SU-DHL-6 (cell line): ENCODE measurements at regions not wholly inside any gene's neighbourhood (a gene's known extent, or its start where the extent isn't known, plus 50 kb on each side); places are given as distances from the start of the nearest gene placed in this dataset.

ENCODE experiments used
- EZH2phosphoT487 ChIP-seq: fragments of 200-600 bp; sonication (generic), shearing (Covaris generic); conservative IDR thresholded peaks from 2 replicates; pipeline ENCODE4 v1.6.1; 2018; ENCODE audit warnings: mild to moderate bottlenecking, antibody characterized with exemption, low read length, moderate library complexity, mixed read lengths
- TF ChIP-seq, protein P1 (sequence below): fragments of 200-600 bp; sonication (generic); IDR thresholded peaks from one replicate; pipeline ENCODE4 v1.5.1; 2017; ENCODE audit warnings: antibody characterized with exemption, mild to moderate bottlenecking, low read length, moderate library complexity; ENCODE audit not compliant: insufficient read depth, poor library complexity, severe bottlenecking

DNA sequence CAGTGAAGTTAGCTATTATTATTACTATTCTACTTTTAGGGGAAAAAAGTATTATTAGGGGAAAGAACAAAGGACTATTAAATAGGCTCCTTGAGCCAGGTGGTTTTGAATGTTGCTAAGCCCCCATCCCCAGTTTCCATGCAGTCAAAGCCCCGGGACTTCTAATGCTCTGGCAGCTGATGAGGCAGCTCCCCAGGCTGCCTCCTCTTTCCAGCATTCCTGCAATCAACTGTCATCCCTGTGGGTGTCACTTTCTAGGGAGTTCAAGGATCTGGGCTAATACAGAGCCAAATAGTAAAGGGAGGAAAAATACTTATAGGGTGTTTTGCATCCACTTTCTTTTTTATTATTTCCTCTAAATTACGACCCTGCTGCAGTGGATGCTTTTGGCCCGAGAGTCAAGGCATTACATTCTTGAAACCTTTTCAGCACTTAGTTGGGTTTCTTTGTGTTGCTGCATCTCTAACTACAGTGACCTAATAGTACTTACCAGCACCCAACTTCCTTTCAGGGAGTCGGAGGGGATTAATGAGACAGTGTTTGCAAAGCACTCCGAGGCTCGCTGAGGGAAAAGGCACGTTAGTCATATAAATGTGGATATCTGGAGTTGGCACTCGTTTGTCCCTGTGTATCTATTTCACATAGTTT lies 303.9 kb upstream of the MAP3K7 start:
- TF ChIP-seq, protein P1, sequence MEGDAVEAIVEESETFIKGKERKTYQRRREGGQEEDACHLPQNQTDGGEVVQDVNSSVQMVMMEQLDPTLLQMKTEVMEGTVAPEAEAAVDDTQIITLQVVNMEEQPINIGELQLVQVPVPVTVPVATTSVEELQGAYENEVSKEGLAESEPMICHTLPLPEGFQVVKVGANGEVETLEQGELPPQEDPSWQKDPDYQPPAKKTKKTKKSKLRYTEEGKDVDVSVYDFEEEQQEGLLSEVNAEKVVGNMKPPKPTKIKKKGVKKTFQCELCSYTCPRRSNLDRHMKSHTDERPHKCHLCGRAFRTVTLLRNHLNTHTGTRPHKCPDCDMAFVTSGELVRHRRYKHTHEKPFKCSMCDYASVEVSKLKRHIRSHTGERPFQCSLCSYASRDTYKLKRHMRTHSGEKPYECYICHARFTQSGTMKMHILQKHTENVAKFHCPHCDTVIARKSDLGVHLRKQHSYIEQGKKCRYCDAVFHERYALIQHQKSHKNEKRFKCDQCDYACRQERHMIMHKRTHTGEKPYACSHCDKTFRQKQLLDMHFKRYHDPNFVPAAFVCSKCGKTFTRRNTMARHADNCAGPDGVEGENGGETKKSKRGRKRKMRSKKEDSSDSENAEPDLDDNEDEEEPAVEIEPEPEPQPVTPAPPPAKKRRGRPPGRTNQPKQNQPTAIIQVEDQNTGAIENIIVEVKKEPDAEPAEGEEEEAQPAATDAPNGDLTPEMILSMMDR: no peak
- TF ChIP-seq EZH2phosphoT487: no peak
